Neural cell (in vitro differentiated cells): ENCODE measurements at regions not wholly inside any gene's neighbourhood (a gene's known extent, or its start where the extent isn't known, plus 50 kb on each side); places are given as distances from the start of the nearest gene placed in this dataset.
A peak's percentile ranks its signal among the peaks of the same experiment; 100 is the strongest.

Experiments used
- H2AFZ ChIP-seq: fragments of 200-600, 300-800 bp; sonication (generic), shearing (Covaris generic); 2 replicates; pipeline ENCODE4 v1.6.0; 2014; ENCODE audit warnings: low read depth, mild to moderate bottlenecking, antibody characterized with exemption, low read length, moderate library complexity
- H3F3A ChIP-seq: fragments of 200-600 bp; shearing (Covaris generic); 2 replicates; pipeline ENCODE4 v1.6.1; 2016; ENCODE audit warnings: mild to moderate bottlenecking, moderate library complexity, mixed read lengths, antibody characterized with exemption, low read length; ENCODE audit not compliant: insufficient read depth, poor library complexity, severe bottlenecking
- H3K27ac ChIP-seq: fragments of 200-600, 300-800 bp; sonication (generic), shearing (Covaris generic); 2 replicates; pipeline ENCODE4 v1.5.1; 2014; ENCODE audit warnings: mild to moderate bottlenecking, low read length, moderate library complexity
- H3K27me3 ChIP-seq: fragments of 300-800, 200-600 bp; sonication (generic), shearing (Covaris generic); 2 replicates; pipeline ENCODE4 v1.6.0; 2014; ENCODE audit warnings: mild to moderate bottlenecking, low read depth, low read length, moderate library complexity; ENCODE audit not compliant: insufficient read depth
- H3K36me3 ChIP-seq: fragments of 300-800, 200-600 bp; sonication (generic), shearing (Covaris generic); 2 replicates; pipeline ENCODE4 v1.5.1; 2014; ENCODE audit warnings: mild to moderate bottlenecking, antibody characterized with exemption, low read length, moderate library complexity; ENCODE audit not compliant: insufficient read depth
- H3K4me2 ChIP-seq: fragments of 300-800, 200-600 bp; sonication (generic), shearing (Covaris generic); 2 replicates; pipeline ENCODE4 v1.6.0; 2014; ENCODE audit warnings: mild to moderate bottlenecking, low read length
- H3K4me3 ChIP-seq: fragments of 300-800, 200-600 bp; sonication (generic), shearing (Covaris generic); 2 replicates; pipeline ENCODE4 v1.5.1; 2014; ENCODE audit warnings: mild to moderate bottlenecking, low read length, moderate library complexity
- H3K79me2 ChIP-seq: fragments of 200-600 bp; shearing (Covaris generic); replicated peaks from 2 replicates; pipeline ENCODE4 v1.6.0; 2014; ENCODE audit warnings: mild to moderate bottlenecking, low read length, moderate library complexity; ENCODE audit not compliant: insufficient read depth
- H3K9ac ChIP-seq: fragments of 300-800, 200-600 bp; sonication (generic), shearing (Covaris generic); 2 replicates; pipeline ENCODE4 v1.6.1; 2016; ENCODE audit warnings: mild to moderate bottlenecking, low read length, mixed read lengths
- H3K9me2 ChIP-seq: fragments of 200-600 bp; shearing (Covaris generic); 2 replicates; pipeline ENCODE4 v1.6.1; 2016; ENCODE audit warnings: mild to moderate bottlenecking, low read length, mixed read lengths; ENCODE audit not compliant: insufficient read depth
- H3K9me3 ChIP-seq: fragments of 200-600, 300-800 bp; sonication (generic), shearing (Covaris generic); 2 replicates; pipeline ENCODE4 v1.6.1; 2016; ENCODE audit warnings: mild to moderate bottlenecking, mixed run types, low read length, moderate library complexity, mixed read lengths
- H4K20me1 ChIP-seq: fragments of 200-600 bp; shearing (Covaris generic); 2 replicates; pipeline ENCODE4 v1.6.1; 2016; ENCODE audit warnings: mild to moderate bottlenecking, mixed run types; ENCODE audit not compliant: insufficient read depth
- EP300 ChIP-seq: fragments of 450-650 bp; conservative IDR thresholded peaks from 2 replicates; pipeline ENCODE4 v1.6.1; 2014; ENCODE audit warnings: antibody characterized with exemption, mild to moderate bottlenecking, moderate library complexity; ENCODE audit not compliant: poor library complexity, severe bottlenecking
- EZH2 ChIP-seq: fragments of 200-600, 300-800 bp; shearing (Covaris generic), sonication (generic); IDR thresholded peaks from 2 replicates; pipeline ENCODE4 v1.6.1; 2014; ENCODE audit warnings: antibody characterized with exemption, low read length, borderline replicate concordance, mild to moderate bottlenecking; ENCODE audit not compliant: insufficient read depth, poor library complexity, severe bottlenecking
- MXI1 ChIP-seq: fragments of 450-650 bp; conservative IDR thresholded peaks from 2 replicates; pipeline ENCODE4 v1.6.1; 2014; ENCODE audit warnings: antibody characterized with exemption, mild to moderate bottlenecking; ENCODE audit not compliant: poor library complexity, severe bottlenecking
- POLR2AphosphoS5 ChIP-seq: IDR thresholded peaks from 2 replicates; pipeline ENCODE4 v1.6.1; 2012
- RAD21 ChIP-seq: fragments of 450-650 bp; conservative IDR thresholded peaks from 2 replicates; pipeline ENCODE4 v1.6.1; 2014; ENCODE audit warnings: antibody characterized with exemption, mild to moderate bottlenecking, moderate library complexity
- SMC3 ChIP-seq: fragments of 450-650 bp; conservative IDR thresholded peaks from 2 replicates; pipeline ENCODE4 v1.6.1; 2014; ENCODE audit warnings: antibody characterized with exemption, mild to moderate bottlenecking, moderate library complexity; ENCODE audit not compliant: poor library complexity
- TAF1 ChIP-seq: IDR thresholded peaks from 2 replicates; pipeline ENCODE4 v1.6.1; 2012; ENCODE audit warnings: low read depth
- TF ChIP-seq, protein P1 (sequence below): fragments of 450-650 bp; IDR thresholded peaks from 2 replicates; pipeline ENCODE4 v1.5.1; 2014; ENCODE audit warnings: antibody characterized with exemption, mild to moderate bottlenecking, moderate library complexity; ENCODE audit not compliant: poor library complexity, severe bottlenecking
- TF ChIP-seq, protein P2 (sequence below): IDR thresholded peaks from 2 replicates; pipeline ENCODE4 v1.6.1; 2012; ENCODE audit warnings: borderline replicate concordance

DNA sequence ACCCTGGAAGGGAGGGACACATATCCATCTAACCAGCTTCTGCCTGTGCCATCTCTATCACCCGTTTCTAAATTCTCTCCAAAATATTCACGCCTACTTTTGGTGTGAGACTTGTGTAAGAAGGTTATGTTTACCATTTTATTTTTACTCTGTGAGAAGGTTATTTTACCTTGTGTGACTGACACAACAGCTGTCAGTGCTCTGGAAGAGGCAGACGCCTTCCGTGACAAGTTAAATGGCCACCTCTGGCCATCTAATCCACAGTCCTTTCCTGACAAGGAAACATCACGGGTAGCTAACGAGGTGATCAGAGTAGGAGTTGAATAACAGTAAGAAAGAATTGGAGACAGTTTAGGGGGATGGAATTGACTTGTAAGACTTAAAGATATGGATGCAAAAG lies 443.8 kb upstream of the PIK3R1 start:
- H3K79me2 ChIP-seq: no peaks in the 10 kb centered on the region
- no peaks in the 10 kb centered on the region for H3K9me2 ChIP-seq
- peak overlapping the region; percentile 13 for H3K4me2 ChIP-seq
- TF ChIP-seq, protein P1, sequence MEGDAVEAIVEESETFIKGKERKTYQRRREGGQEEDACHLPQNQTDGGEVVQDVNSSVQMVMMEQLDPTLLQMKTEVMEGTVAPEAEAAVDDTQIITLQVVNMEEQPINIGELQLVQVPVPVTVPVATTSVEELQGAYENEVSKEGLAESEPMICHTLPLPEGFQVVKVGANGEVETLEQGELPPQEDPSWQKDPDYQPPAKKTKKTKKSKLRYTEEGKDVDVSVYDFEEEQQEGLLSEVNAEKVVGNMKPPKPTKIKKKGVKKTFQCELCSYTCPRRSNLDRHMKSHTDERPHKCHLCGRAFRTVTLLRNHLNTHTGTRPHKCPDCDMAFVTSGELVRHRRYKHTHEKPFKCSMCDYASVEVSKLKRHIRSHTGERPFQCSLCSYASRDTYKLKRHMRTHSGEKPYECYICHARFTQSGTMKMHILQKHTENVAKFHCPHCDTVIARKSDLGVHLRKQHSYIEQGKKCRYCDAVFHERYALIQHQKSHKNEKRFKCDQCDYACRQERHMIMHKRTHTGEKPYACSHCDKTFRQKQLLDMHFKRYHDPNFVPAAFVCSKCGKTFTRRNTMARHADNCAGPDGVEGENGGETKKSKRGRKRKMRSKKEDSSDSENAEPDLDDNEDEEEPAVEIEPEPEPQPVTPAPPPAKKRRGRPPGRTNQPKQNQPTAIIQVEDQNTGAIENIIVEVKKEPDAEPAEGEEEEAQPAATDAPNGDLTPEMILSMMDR: no peak
- TF ChIP-seq SMC3 (no peak), TAF1 (no peak), EP300 (peak; percentile 71)
- H3K9me3 ChIP-seq: no peaks in the 10 kb centered on the region
- H3K9ac ChIP-seq: no peak overlapping the region
- H3K27me3 ChIP-seq: no peaks in the 10 kb centered on the region
- peak overlapping the region; percentile 19 for H3K27ac ChIP-seq
- no peaks in the 10 kb centered on the region for H4K20me1 ChIP-seq
- no peaks in the 10 kb centered on the region for H3F3A ChIP-seq
- no peaks in the 10 kb centered on the region for H3K36me3 ChIP-seq
- H3K4me3 ChIP-seq: peak overlapping the region; percentile 10
- no peak overlapping the region for H2AFZ ChIP-seq

DNA sequence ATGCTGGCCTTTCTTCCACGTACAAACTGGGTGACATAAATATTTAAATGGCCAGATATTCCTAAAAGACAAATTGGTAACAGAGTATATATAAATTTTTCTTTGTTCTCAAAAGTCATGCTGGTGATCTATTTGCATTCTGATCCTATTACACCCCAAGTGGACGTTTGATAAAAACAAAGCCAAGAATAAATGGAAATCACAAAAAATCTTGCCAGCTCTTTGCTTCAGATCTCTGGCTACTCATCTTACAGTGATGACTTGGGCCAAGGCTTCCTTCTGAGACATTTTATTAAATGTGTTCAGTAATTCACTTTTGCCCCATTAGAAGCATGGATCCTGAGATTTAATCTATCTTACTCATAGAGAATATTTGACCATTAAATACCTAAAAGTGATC lies 444.3 kb upstream of the PIK3R1 start:
- Histone ChIP-seq H3F3A (no peaks in the 10 kb centered on the region), H3K4me3 (no peak overlapping the region), H3K9ac (no peak overlapping the region), H4K20me1 (no peaks in the 10 kb centered on the region), H2AFZ (no peak overlapping the region), H3K27me3 (no peaks in the 10 kb centered on the region), H3K27ac (no peak overlapping the region), H3K9me2 (no peaks in the 10 kb centered on the region), H3K79me2 (no peaks in the 10 kb centered on the region), H3K4me2 (no peak overlapping the region), H3K9me3 (no peaks in the 10 kb centered on the region), H3K36me3 (no peaks in the 10 kb centered on the region)
- TF ChIP-seq, protein P2, sequence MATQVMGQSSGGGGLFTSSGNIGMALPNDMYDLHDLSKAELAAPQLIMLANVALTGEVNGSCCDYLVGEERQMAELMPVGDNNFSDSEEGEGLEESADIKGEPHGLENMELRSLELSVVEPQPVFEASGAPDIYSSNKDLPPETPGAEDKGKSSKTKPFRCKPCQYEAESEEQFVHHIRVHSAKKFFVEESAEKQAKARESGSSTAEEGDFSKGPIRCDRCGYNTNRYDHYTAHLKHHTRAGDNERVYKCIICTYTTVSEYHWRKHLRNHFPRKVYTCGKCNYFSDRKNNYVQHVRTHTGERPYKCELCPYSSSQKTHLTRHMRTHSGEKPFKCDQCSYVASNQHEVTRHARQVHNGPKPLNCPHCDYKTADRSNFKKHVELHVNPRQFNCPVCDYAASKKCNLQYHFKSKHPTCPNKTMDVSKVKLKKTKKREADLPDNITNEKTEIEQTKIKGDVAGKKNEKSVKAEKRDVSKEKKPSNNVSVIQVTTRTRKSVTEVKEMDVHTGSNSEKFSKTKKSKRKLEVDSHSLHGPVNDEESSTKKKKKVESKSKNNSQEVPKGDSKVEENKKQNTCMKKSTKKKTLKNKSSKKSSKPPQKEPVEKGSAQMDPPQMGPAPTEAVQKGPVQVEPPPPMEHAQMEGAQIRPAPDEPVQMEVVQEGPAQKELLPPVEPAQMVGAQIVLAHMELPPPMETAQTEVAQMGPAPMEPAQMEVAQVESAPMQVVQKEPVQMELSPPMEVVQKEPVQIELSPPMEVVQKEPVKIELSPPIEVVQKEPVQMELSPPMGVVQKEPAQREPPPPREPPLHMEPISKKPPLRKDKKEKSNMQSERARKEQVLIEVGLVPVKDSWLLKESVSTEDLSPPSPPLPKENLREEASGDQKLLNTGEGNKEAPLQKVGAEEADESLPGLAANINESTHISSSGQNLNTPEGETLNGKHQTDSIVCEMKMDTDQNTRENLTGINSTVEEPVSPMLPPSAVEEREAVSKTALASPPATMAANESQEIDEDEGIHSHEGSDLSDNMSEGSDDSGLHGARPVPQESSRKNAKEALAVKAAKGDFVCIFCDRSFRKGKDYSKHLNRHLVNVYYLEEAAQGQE: no peak
- TF ChIP-seq POLR2AphosphoS5 (no peak), EZH2 (no peak), RAD21 (no peak), EP300 (no peak), SMC3 (no peak), TAF1 (no peak), MXI1 (no peak)
- TF ChIP-seq, protein P1: no peak
